NCI-H345 treated with DMSO at 0.1 percent for 48 hours (cell line): ENCODE measurements at regions not wholly inside any gene's neighbourhood (a gene's known extent, or its start where the extent isn't known, plus 50 kb on each side); places are given as distances from the start of the nearest gene placed in this dataset.

Experiments used
- DNase-seq: peaks from one replicate; lab custom pipeline; 2025; ENCODE audit not compliant: unreplicated experiment; lab: John Stamatoyannopoulos, UW

GRCh38 chr5:174282391-174282790 is 236.9 kb downstream of the NSG2 start:
- DNase-seq = no peak

GRCh38 chr5:174283211-174284005 is 237.9 kb downstream of the NSG2 start:
- no peak for DNase-seq

GRCh38 chr5:174284873-174285272 is 239.4 kb downstream of the NSG2 start:
- no peak for DNase-seq

- no peak for DNase-seq
Measured at GRCh38 chr5:174287761-174288160, 242.3 kb downstream of the NSG2 start.

GRCh38 chr5:174288439-174288838 is 242.9 kb downstream of the NSG2 start:
- DNase-seq = no peak

- no peak for DNase-seq
Measured at GRCh38 chr5:174291162-174291561, 245.7 kb downstream of the NSG2 start.

- no peak for DNase-seq
Measured at GRCh38 chr5:174292348-174292747, 246.8 kb downstream of the NSG2 start.

GRCh38 chr5:174293006-174293405 is 247.5 kb downstream of the NSG2 start:
- no peak for DNase-seq

GRCh38 chr5:174293481-174293880 is 248.0 kb downstream of the NSG2 start:
- no peak for DNase-seq

- DNase-seq = no peak
Measured at GRCh38 chr5:174294891-174295620, 249.6 kb downstream of the NSG2 start.

GRCh38 chr5:174295702-174296436 is 250.4 kb downstream of the NSG2 start:
- DNase-seq = no peak

- no peak for DNase-seq
Measured at GRCh38 chr5:174300118-174300940, 254.8 kb downstream of the NSG2 start.

GRCh38 chr5:174300941-174301761 is 255.6 kb downstream of the NSG2 start:
- no peak for DNase-seq

GRCh38 chr5:174301848-174302625 is 256.5 kb downstream of the NSG2 start:
- no peak for DNase-seq

GRCh38 chr5:174303035-174303434 is 257.5 kb downstream of the NSG2 start:
- DNase-seq = no peak

- DNase-seq = no peak
Measured at GRCh38 chr5:174303437-174304045, 258.0 kb downstream of the NSG2 start.

- DNase-seq = no peak
Measured at GRCh38 chr5:174305241-174305681, 259.8 kb downstream of the NSG2 start.

GRCh38 chr5:174306345-174307030 is 261.0 kb downstream of the NSG2 start:
- no peak for DNase-seq
